ENCODE measurements at regions not wholly inside any gene's neighbourhood (a gene's known extent, or its start where the extent isn't known, plus 50 kb on each side); places are given as distances from the start of the nearest gene placed in this dataset.

- H3K27ac ChIP-seq (ENCODE audit: low read depth, low read length, poor library complexity, severe bottlenecking), result no peak overlapping the region
- H3K9me3 ChIP-seq (ENCODE audit: low read depth, low read length, poor library complexity, severe bottlenecking), result no peaks in the 10 kb centered on the region
- H3K4me1 ChIP-seq (ENCODE audit: insufficient read depth, low read length, poor library complexity, severe bottlenecking), result no peaks in the 10 kb centered on the region
- no peaks in the 10 kb centered on the region for H3K27me3 ChIP-seq (replicated peaks; ENCODE audit: insufficient read depth, low read depth, low read length, poor library complexity)
- H3K4me3 ChIP-seq (ENCODE audit: low read depth, low read length, poor library complexity, severe bottlenecking), result no peak overlapping the region
- intact Hi-C loops (cut with micrococcal nuclease; ENCODE audit: unreplicated experiment), result no loop called here
- no TSS peak for BruUV-seq (replicated peaks)
- POLR2A ChIA-PET (ENCODE audit: low non-redundant PET), result no interaction called here
- CTCF ChIA-PET, result no interaction called here
- H3K36me3 ChIP-seq (ENCODE audit: insufficient read depth, low read length, poor library complexity, severe bottlenecking), result no peaks in the 10 kb centered on the region
- DNase-seq (ENCODE audit: low spot score), result no peak
- TF ChIP-seq CTCF (conservative IDR thresholded peaks at IDR 0.05; ENCODE audit: low read depth, low read length) (no peak), EZH2 (IDR thresholded peaks at IDR 0.05; ENCODE audit: borderline replicate concordance, low read depth, low read length, poor library complexity, severe bottlenecking) (no peak)
Measured at GRCh38 chr10:110373857-110374654, 69.3 kb upstream of the SMNDC1 start.

- intact Hi-C loops (cut with micrococcal nuclease; ENCODE audit: unreplicated experiment), result no loop called here
- BruUV-seq (replicated peaks), result no TSS peak
Measured at GRCh38 chr10:110375121-110375520, 70.4 kb upstream of the SMNDC1 start.

GRCh38 chr10:110376021-110376766 lies 71.5 kb upstream of the SMNDC1 start:
- Histone ChIP-seq H3K9me3 (ENCODE audit: low read depth, low read length, poor library complexity, severe bottlenecking) (no peaks in the 10 kb centered on the region), H3K36me3 (ENCODE audit: insufficient read depth, low read length, poor library complexity, severe bottlenecking) (no peaks in the 10 kb centered on the region), H3K4me3 (ENCODE audit: low read depth, low read length, poor library complexity, severe bottlenecking) (no peak overlapping the region), H3K27me3 (replicated peaks; ENCODE audit: insufficient read depth, low read depth, low read length, poor library complexity) (no peaks in the 10 kb centered on the region), H3K4me1 (ENCODE audit: insufficient read depth, low read length, poor library complexity, severe bottlenecking) (no peaks in the 10 kb centered on the region), H3K27ac (ENCODE audit: low read depth, low read length, poor library complexity, severe bottlenecking) (no peak overlapping the region)
- no peak for DNase-seq (ENCODE audit: low spot score)
- intact Hi-C loops (cut with micrococcal nuclease; ENCODE audit: unreplicated experiment), result no loop called here
- no TSS peak for BruUV-seq (replicated peaks)
- POLR2A ChIA-PET (ENCODE audit: low non-redundant PET), result no interaction called here
- TF ChIP-seq CTCF (conservative IDR thresholded peaks at IDR 0.05; ENCODE audit: low read depth, low read length) (no peak), EZH2 (IDR thresholded peaks at IDR 0.05; ENCODE audit: borderline replicate concordance, low read depth, low read length, poor library complexity, severe bottlenecking) (no peak)
- CTCF ChIA-PET, result interaction anchor here (0.5 kb wide), 1 partner anchor 23 kb away, joined by 9 read pairs; no protein-coding TSS in a partner anchor

More at GRCh38 chr10:110375121-110375520, 70.4 kb upstream of the SMNDC1 start:
- Histone ChIP-seq H3K27me3 (replicated peaks; ENCODE audit: insufficient read depth, low read depth, low read length, poor library complexity) (no peaks in the 10 kb centered on the region), H3K27ac (ENCODE audit: low read depth, low read length, poor library complexity, severe bottlenecking) (no peak overlapping the region), H3K9me3 (ENCODE audit: low read depth, low read length, poor library complexity, severe bottlenecking) (no peaks in the 10 kb centered on the region), H3K4me3 (ENCODE audit: low read depth, low read length, poor library complexity, severe bottlenecking) (no peak overlapping the region), H3K4me1 (ENCODE audit: insufficient read depth, low read length, poor library complexity, severe bottlenecking) (no peaks in the 10 kb centered on the region), H3K36me3 (ENCODE audit: insufficient read depth, low read length, poor library complexity, severe bottlenecking) (no peaks in the 10 kb centered on the region)
- TF ChIP-seq EZH2 (IDR thresholded peaks at IDR 0.05; ENCODE audit: borderline replicate concordance, low read depth, low read length, poor library complexity, severe bottlenecking), result no peak
- no peak for TF ChIP-seq CTCF (conservative IDR thresholded peaks at IDR 0.05; ENCODE audit: low read depth, low read length)
- CTCF ChIA-PET, result no interaction called here
- DNase-seq (ENCODE audit: low spot score), result no peak
- POLR2A ChIA-PET (ENCODE audit: low non-redundant PET), result no interaction called here

All from A673 (cell line).